ENCODE measurements at regions not wholly inside any gene's neighbourhood (a gene's known extent, or its start where the extent isn't known, plus 50 kb on each side); places are given as distances from the start of the nearest gene placed in this dataset.
"Not testable (repeated sequence)": the region's sequence is repeated elsewhere in the genome, so short reads cannot be mapped to it uniquely, and the experiment has no call there.

- Mint-ChIP-seq H3K27me3 (no peaks in the 10 kb centered on the region), H3K27ac (no peak overlapping the region), H3K36me3 (no peaks in the 10 kb centered on the region), H3K9me3 (no peaks in the 10 kb centered on the region), H3K4me1 (no peaks in the 10 kb centered on the region), H3K4me3 (no peak overlapping the region)
Measured at GRCh38 chr6:85913001-85913400, 270.3 kb upstream of the SYNCRIP start.

- H3K27ac Mint-ChIP-seq = no peak overlapping the region
- no peak overlapping the region for H3K4me3 Mint-ChIP-seq
- H3K36me3 Mint-ChIP-seq = no peaks in the 10 kb centered on the region
- no peaks in the 10 kb centered on the region for H3K9me3 Mint-ChIP-seq
- H3K4me1 Mint-ChIP-seq = no peaks in the 10 kb centered on the region
- H3K27me3 Mint-ChIP-seq = no peaks in the 10 kb centered on the region
Measured at GRCh38 chr6:85912582-85912981, 269.9 kb upstream of the SYNCRIP start.

- Mint-ChIP-seq H3K4me1 (no peaks in the 10 kb centered on the region), H3K27me3 (no peaks in the 10 kb centered on the region), H3K4me3 (no peak overlapping the region), H3K36me3 (no peaks in the 10 kb centered on the region), H3K9me3 (no peaks in the 10 kb centered on the region), H3K27ac (no peak overlapping the region)
Measured at GRCh38 chr6:85911067-85911466, 268.4 kb upstream of the SYNCRIP start.

GRCh38 chr6:85908120-85908519 lies 265.4 kb upstream of the SYNCRIP start:
- not testable (repeated sequence) for H3K36me3 Mint-ChIP-seq, H3K4me3 Mint-ChIP-seq, H3K4me1 Mint-ChIP-seq

GRCh38 chr6:85892346-85892745 lies 249.7 kb upstream of the SYNCRIP start:
- no peaks in the 10 kb centered on the region for H3K4me1 Mint-ChIP-seq
- H3K9me3 Mint-ChIP-seq = peaks cover 8% of the 10 kb centered on the region
- no peaks in the 10 kb centered on the region for H3K27me3 Mint-ChIP-seq
- no peaks in the 10 kb centered on the region for H3K36me3 Mint-ChIP-seq
- no peak overlapping the region for H3K4me3 Mint-ChIP-seq
- H3K27ac Mint-ChIP-seq = no peak overlapping the region

More at GRCh38 chr6:85908120-85908519, 265.4 kb upstream of the SYNCRIP start:
- H3K27ac Mint-ChIP-seq, H3K9me3 Mint-ChIP-seq, H3K27me3 Mint-ChIP-seq: not testable (repeated sequence)

- no peaks in the 10 kb centered on the region for H3K4me1 Mint-ChIP-seq
- no peaks in the 10 kb centered on the region for H3K9me3 Mint-ChIP-seq
- no peak overlapping the region for H3K27ac Mint-ChIP-seq
- peaks cover 5% of the 10 kb centered on the region for H3K27me3 Mint-ChIP-seq
- H3K4me3 Mint-ChIP-seq = no peak overlapping the region
- H3K36me3 Mint-ChIP-seq = no peaks in the 10 kb centered on the region
Measured at GRCh38 chr6:85887461-85887860, 244.8 kb upstream of the SYNCRIP start.

- H3K27me3 Mint-ChIP-seq = no peaks in the 10 kb centered on the region
- no peak overlapping the region for H3K4me3 Mint-ChIP-seq
- H3K36me3 Mint-ChIP-seq = no peaks in the 10 kb centered on the region
- H3K4me1 Mint-ChIP-seq = no peaks in the 10 kb centered on the region
- H3K9me3 Mint-ChIP-seq = peaks cover 2% of the 10 kb centered on the region
- no peak overlapping the region for H3K27ac Mint-ChIP-seq
Measured at GRCh38 chr6:85868685-85869084, 226.0 kb upstream of the SYNCRIP start.

- Mint-ChIP-seq H3K27ac (no peak overlapping the region), H3K9me3 (no peaks in the 10 kb centered on the region), H3K36me3 (no peaks in the 10 kb centered on the region), H3K4me3 (no peak overlapping the region), H3K4me1 (no peaks in the 10 kb centered on the region), H3K27me3 (no peaks in the 10 kb centered on the region)
Measured at GRCh38 chr6:85867595-85867994, 224.9 kb upstream of the SYNCRIP start.

GRCh38 chr6:85866758-85867401 lies 224.2 kb upstream of the SYNCRIP start:
- no peaks in the 10 kb centered on the region for H3K4me1 Mint-ChIP-seq
- H3K9me3 Mint-ChIP-seq = no peaks in the 10 kb centered on the region
- no peaks in the 10 kb centered on the region for H3K27me3 Mint-ChIP-seq
- no peaks in the 10 kb centered on the region for H3K36me3 Mint-ChIP-seq
- H3K27ac Mint-ChIP-seq = no peak overlapping the region
- H3K4me3 Mint-ChIP-seq = no peak overlapping the region

- no peak overlapping the region for H3K27ac Mint-ChIP-seq
- H3K9me3 Mint-ChIP-seq = no peaks in the 10 kb centered on the region
- no peaks in the 10 kb centered on the region for H3K4me1 Mint-ChIP-seq
- H3K4me3 Mint-ChIP-seq = no peak overlapping the region
- H3K36me3 Mint-ChIP-seq = no peaks in the 10 kb centered on the region
- no peaks in the 10 kb centered on the region for H3K27me3 Mint-ChIP-seq
Measured at GRCh38 chr6:85866370-85866730, 223.7 kb upstream of the SYNCRIP start.

GRCh38 chr6:85865420-85866369 lies 223.0 kb upstream of the SYNCRIP start:
- H3K4me1 Mint-ChIP-seq = no peaks in the 10 kb centered on the region
- H3K27ac Mint-ChIP-seq = no peak overlapping the region

GRCh38 chr6:85864453-85865401 lies 222.0 kb upstream of the SYNCRIP start:
- no peak overlapping the region for H3K27ac Mint-ChIP-seq
- H3K4me3 Mint-ChIP-seq = no peak overlapping the region
- H3K4me1 Mint-ChIP-seq = no peaks in the 10 kb centered on the region
- no peaks in the 10 kb centered on the region for H3K27me3 Mint-ChIP-seq
- H3K36me3 Mint-ChIP-seq = no peaks in the 10 kb centered on the region
- H3K9me3 Mint-ChIP-seq = no peaks in the 10 kb centered on the region

More at GRCh38 chr6:85865420-85866369, 223.0 kb upstream of the SYNCRIP start:
- Mint-ChIP-seq H3K4me3 (no peak overlapping the region), H3K9me3 (no peaks in the 10 kb centered on the region), H3K36me3 (no peaks in the 10 kb centered on the region), H3K27me3 (no peaks in the 10 kb centered on the region)

- Mint-ChIP-seq H3K9me3 (no peaks in the 10 kb centered on the region), H3K4me3 (no peak overlapping the region), H3K36me3 (no peaks in the 10 kb centered on the region), H3K27ac (no peak overlapping the region), H3K27me3 (no peaks in the 10 kb centered on the region), H3K4me1 (no peaks in the 10 kb centered on the region)
Measured at GRCh38 chr6:85856235-85856634, 213.5 kb upstream of the SYNCRIP start.

GRCh38 chr6:85838351-85839119 lies 195.8 kb upstream of the SYNCRIP start:
- not testable (repeated sequence) for H3K4me1 Mint-ChIP-seq, H3K27ac Mint-ChIP-seq, H3K27me3 Mint-ChIP-seq, H3K4me3 Mint-ChIP-seq, H3K9me3 Mint-ChIP-seq, H3K36me3 Mint-ChIP-seq

- H3K27me3 Mint-ChIP-seq = peaks cover under 1% of the 10 kb centered on the region
- H3K36me3 Mint-ChIP-seq = no peaks in the 10 kb centered on the region
- H3K27ac Mint-ChIP-seq = no peak overlapping the region
- H3K4me3 Mint-ChIP-seq = no peak overlapping the region
- H3K4me1 Mint-ChIP-seq = no peaks in the 10 kb centered on the region
- peaks cover 21% of the 10 kb centered on the region for H3K9me3 Mint-ChIP-seq
Measured at GRCh38 chr6:85828973-85829372, 186.3 kb upstream of the SYNCRIP start.

Data from activated naive CD4-positive, alpha-beta T cell treated with anti-CD3 and anti-CD28 coated beads, Interleukin-2, amount 50 U/mL, for 24 hours (primary cell).